DND-41 (cell line): ENCODE measurements at regions not wholly inside any gene's neighbourhood (a gene's known extent, or its start where the extent isn't known, plus 50 kb on each side); places are given as distances from the start of the nearest gene placed in this dataset.

Source experiments
- CTCF ChIP-seq: IDR thresholded peaks from 2 replicates; pipeline ENCODE4 v1.5.1; 2012; ENCODE audit warnings: borderline replicate concordance, low read length, moderate library complexity, mild to moderate bottlenecking; ENCODE audit not compliant: poor library complexity, severe bottlenecking; ENCODE audit errors: extremely low read depth
- EZH2 ChIP-seq: IDR thresholded peaks from 3 replicates; pipeline ENCODE4 v1.6.1; 2012; ENCODE audit warnings: borderline replicate concordance, low read depth, mild to moderate bottlenecking, moderate library complexity, low read length, inconsistent platforms; ENCODE audit not compliant: severe bottlenecking

DNA sequence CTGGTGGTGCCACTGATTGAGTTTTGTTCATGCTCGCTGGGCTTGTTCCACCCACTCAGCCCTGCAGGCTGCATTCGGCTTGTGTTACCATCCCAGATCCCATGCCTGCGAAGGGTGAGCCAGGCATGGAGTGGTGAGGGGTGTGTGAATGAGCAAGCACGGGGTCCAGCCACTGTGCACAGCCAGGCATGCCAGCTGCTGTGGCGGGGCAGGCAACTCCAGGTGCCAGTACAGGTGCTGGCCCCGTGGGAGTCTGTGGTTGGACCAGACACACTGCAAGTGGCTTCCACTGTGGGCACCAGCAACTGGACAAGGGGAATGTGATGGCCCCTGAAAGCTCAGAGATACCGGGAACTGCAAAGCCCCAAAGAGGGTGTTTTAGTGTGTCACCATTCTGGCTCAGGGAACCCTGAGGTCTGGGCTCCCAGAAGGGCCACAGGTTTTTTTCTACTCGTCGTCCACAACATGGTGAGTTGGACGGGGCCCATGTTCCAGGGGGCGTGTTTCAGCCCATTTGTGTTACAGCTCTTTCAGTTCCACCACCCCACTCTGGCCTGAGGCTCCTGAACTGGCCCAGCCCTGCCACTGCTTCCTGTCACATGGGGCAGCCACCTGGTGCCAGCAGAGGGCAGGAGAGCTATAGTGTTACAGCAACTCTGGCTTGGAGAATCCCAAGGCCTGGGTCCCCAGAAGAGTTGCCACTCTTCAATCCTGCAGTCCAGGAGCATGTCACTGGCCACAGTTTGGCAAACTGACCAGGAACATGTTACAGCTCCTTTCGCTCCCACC lies 217.0 kb upstream of the OBI1 start:
- peak; percentile 45 for TF ChIP-seq CTCF
- no peak for TF ChIP-seq EZH2
